GM12872 (cell line): ENCODE measurements at regions not wholly inside any gene's neighbourhood (a gene's known extent, or its start where the extent isn't known, plus 50 kb on each side); places are given as distances from the start of the nearest gene placed in this dataset.

Source experiments
- TF ChIP-seq, protein P1 (sequence below): IDR thresholded peaks from 3 replicates; pipeline ENCODE4 v1.5.1; 2011; ENCODE audit warnings: low read depth, mild to moderate bottlenecking, low read length, moderate library complexity; ENCODE audit not compliant: insufficient read depth

DNA sequence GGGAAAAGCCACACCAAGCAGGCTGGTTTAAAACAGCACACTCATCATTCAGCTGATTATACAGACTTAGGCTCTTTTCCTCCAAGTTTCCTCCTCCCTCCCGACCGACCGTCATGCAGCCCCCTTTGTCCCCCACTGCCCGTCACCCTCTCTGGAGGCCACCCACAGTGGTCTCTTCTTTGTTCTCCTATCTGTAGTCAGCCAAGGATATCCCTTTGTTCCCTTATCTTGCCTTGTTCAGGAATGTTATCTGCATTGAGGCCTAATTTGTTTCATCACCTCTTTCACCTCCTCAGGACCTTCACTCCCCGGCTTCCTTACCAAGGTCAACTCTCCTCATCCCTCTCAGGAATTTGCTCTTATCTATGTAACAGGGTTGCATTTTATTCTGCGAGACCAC lies 186.4 kb upstream of the CDH13 start:
- TF ChIP-seq, protein P1, sequence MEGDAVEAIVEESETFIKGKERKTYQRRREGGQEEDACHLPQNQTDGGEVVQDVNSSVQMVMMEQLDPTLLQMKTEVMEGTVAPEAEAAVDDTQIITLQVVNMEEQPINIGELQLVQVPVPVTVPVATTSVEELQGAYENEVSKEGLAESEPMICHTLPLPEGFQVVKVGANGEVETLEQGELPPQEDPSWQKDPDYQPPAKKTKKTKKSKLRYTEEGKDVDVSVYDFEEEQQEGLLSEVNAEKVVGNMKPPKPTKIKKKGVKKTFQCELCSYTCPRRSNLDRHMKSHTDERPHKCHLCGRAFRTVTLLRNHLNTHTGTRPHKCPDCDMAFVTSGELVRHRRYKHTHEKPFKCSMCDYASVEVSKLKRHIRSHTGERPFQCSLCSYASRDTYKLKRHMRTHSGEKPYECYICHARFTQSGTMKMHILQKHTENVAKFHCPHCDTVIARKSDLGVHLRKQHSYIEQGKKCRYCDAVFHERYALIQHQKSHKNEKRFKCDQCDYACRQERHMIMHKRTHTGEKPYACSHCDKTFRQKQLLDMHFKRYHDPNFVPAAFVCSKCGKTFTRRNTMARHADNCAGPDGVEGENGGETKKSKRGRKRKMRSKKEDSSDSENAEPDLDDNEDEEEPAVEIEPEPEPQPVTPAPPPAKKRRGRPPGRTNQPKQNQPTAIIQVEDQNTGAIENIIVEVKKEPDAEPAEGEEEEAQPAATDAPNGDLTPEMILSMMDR: no peak

DNA sequence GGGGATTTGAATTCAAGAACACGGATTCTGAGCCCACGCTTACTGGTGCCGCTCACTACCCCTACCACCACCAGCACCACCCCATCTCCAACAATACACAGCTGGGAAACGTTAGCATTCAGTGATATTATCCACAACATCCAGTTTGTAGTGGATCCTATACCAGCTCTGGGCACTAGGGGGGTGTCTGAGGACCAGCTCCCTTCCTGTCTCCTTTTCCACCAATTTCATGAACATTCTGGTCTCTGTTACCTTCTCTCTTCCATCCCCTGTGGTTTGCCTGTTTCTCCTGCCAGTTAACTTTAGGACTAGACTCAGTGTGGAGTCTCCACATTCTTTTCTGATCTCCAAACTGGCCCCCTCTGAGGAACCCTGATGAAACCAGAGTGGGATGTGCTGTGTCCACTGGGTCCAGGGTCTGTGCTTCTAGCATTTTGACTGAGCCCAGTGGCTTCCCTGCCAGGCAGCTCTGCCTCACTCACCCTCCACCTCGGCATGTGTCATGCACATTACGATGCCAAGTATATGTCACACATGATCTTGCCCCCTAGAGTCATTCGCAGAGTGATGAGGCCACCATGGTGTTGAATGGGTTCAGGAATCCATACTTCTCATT lies 187.0 kb upstream of the CDH13 start:
- TF ChIP-seq, protein P1: peak; percentile 66; the same call in 2 of the 3 replicates

DNA sequence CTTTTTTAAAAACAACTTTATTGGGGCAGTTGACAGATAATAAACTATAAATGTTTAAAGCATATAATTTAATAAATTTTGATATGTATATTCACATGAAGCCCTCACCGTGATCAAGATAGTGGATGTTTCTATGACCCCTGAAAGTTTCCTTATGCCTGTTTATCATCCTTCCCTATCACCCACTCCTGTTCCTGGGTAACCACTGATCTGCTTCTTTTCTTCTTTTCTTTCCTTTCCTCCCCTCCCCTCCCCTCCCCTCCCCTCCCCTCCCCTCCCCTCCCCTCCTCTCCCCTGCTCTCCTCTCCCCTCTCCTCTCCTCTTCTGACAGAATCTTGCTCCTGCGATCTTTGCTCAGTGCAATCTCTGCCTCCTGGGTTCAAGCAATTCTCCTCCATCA lies 193.7 kb upstream of the CDH13 start:
- TF ChIP-seq, protein P1: no peak

DNA sequence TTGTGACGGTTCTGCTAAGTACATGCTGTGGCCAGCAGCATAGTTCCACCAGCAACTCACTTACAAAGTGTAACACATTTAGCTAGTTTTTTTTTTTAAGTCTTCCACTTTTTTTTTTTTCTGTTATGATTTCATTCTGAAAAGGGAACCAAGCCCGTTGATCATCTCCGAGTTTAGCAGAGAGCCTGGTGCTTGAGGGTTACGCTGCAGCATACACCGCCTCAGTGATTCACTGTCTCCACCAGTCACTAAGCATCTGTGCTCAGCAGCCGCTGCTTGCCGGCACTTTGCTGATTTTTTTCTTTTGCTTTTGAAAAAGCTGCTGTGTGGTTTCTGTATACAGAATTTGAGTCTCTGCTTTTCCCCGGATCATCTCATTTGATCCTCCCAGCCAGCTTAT lies 194.5 kb upstream of the CDH13 start:
- TF ChIP-seq, protein P1: no peak

DNA sequence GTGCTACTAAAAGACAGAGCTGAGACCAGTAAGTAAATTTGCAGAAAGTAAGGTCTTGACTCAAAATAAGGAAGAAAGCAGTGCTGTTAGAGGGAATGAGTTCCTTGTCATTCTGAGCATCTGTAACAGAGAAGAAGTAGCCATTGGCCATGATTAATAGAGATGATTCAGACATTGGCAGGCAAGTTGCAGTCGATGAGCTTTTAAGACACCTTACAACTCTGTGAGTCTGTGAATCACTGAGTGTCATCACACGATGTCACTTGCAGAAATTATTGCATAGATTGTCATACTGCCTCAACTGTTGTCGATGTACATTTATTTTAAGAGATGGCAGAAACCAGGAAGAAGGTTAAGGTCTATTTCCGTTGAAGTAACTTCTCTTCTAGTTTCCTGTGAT lies 201.1 kb upstream of the CDH13 start:
- TF ChIP-seq, protein P1: no peak

DNA sequence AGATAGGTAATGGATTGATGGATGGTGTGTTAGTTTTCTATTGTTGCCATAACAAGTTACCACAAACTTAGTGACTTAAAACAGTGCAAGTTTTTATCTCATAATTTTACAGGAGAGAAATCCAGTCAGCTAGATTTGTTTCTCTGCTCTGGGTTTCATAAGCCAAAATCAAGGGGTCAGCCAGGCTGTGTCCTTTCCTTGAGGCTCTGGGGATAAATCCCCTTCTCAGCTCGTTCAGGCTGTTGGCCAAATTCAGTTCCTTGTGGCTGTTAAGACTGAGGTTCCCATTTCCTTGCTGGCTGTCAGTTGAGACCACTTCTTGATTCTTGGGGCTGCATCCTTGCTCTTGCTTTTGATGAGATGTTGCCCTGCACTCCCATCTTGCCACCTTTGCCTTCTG lies 204.9 kb upstream of the CDH13 start:
- TF ChIP-seq, protein P1: no peak

DNA sequence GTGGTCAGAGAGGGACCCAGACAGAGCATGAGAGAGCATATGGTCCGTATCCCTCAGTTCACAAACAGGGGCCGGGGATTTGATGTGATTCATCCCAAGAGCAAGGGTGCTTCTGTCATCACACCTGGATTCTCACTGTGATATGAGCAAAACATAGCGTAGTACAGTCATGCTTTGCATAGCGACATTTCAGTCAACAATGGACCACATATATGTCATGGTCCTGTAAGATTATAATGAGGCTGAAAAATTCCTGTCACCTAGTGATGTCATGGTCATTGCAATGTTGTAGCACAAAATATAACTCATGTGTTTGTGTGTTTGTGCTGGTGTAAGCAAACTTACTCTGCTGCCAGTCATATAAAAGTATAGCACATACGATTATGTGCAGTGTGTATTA lies 207.4 kb upstream of the CDH13 start:
- TF ChIP-seq, protein P1: no peak
